H1 (cell line): ENCODE measurements at regions not wholly inside any gene's neighbourhood (a gene's known extent, or its start where the extent isn't known, plus 50 kb on each side); places are given as distances from the start of the nearest gene placed in this dataset.
A peak's percentile ranks its signal among the peaks of the same experiment; 100 is the strongest.

Experiments
- CTCF ChIA-PET: fragments of 300-600 bp; sonication (Branson Sonifier 250); formaldehyde crosslinking; loops from one replicate; lab custom pipeline; 2021; ENCODE audit not compliant: partially characterized antibody; lab: Charles Lee
- POLR2A ChIA-PET: fragments of 300-600 bp; sonication (Branson Sonifier 250); formaldehyde crosslinking; loops from one replicate; lab custom pipeline; 2021; ENCODE audit warnings: inconsistent platforms; ENCODE audit not compliant: partially characterized antibody; lab: Charles Lee
- DNase-seq, 2 experiments: peaks; one replicate each; pipeline versions ENCODE4 v3.0.0 to v3.0.0-alpha.2; 2010 to 2022; ENCODE audit warnings: low spot score in 2 of 2, low read depth in 1 of 2, mixed read lengths in 1 of 2
- FAIRE-seq: peaks from 2 replicates; lab custom pipeline; 2011; peaks lifted over from hg19 to GRCh38; lab: Jason Lieb, UNC
- H2AFZ ChIP-seq: 2 replicates; pipeline ENCODE4 v1.8.1; 2012; ENCODE audit warnings: low read length, inconsistent platforms
- H2AK5ac ChIP-seq: 2 replicates; pipeline ENCODE4 v1.6.1; 2013; ENCODE audit warnings: low read depth, low read length
- H2BK120ac ChIP-seq: replicated peaks from 2 replicates; pipeline ENCODE3; 2013; ENCODE audit warnings: low read depth, low read length, inconsistent platforms
- H2BK12ac ChIP-seq: 2 replicates; pipeline ENCODE4 v1.6.1; 2013; ENCODE audit warnings: low read depth, low read length
- H2BK15ac ChIP-seq: 2 replicates; pipeline ENCODE4 v1.6.1; 2013; ENCODE audit warnings: low read length
- H2BK20ac ChIP-seq: 2 replicates; pipeline ENCODE4 v1.6.1; 2013; ENCODE audit warnings: low read length
- H2BK5ac ChIP-seq: 2 replicates; pipeline ENCODE4 v1.6.1; 2013; ENCODE audit warnings: low read depth, low read length
- H3K14ac ChIP-seq: 2 replicates; pipeline ENCODE4 v1.6.1; 2013; ENCODE audit warnings: inconsistent platforms; ENCODE audit not compliant: insufficient read length
- H3K18ac ChIP-seq: 2 replicates; pipeline ENCODE4 v1.6.1; 2013; ENCODE audit warnings: low read length; ENCODE audit errors: extremely low read depth
- H3K23ac ChIP-seq: 2 replicates; pipeline ENCODE4 v1.6.1; 2013; ENCODE audit warnings: inconsistent platforms; ENCODE audit not compliant: insufficient read length
- H3K23me2 ChIP-seq: 2 replicates; pipeline ENCODE4 v1.6.1; 2013; ENCODE audit warnings: low read depth, low read length
- H3K27ac ChIP-seq: 2 replicates; pipeline ENCODE4 v1.6.1; 2011; ENCODE audit warnings: low read depth, low read length, inconsistent platforms
- H3K27me3 ChIP-seq, 4 experiments: replicated peaks in 1 of 4; 1 replicate in 1 of 4; 2 replicates in 3 of 4; pipeline versions ENCODE4 v1.6.1 to v1.8.1; 2011 to 2013; ENCODE audit warnings: low read length in 3 of 4, mild to moderate bottlenecking in 3 of 4, inconsistent platforms in 2 of 4, mixed read lengths in 2 of 4, moderate library complexity in 1 of 4; ENCODE audit not compliant: control insufficient read depth in 3 of 4, insufficient read depth in 3 of 4; ENCODE audit errors: extremely low read depth in 1 of 4
- H3K36me3 ChIP-seq, 4 experiments: 2 replicates each; pipeline versions ENCODE4 v1.6.1 to v1.8.1; 2011 to 2013; ENCODE audit warnings: mild to moderate bottlenecking in 4 of 4, low read length in 3 of 4, moderate library complexity in 2 of 4, control low read depth in 1 of 4, inconsistent platforms in 1 of 4; ENCODE audit not compliant: insufficient read depth in 4 of 4, control insufficient read depth in 2 of 4
- H3K4ac ChIP-seq: replicated peaks from 2 replicates; pipeline ENCODE3; 2013; ENCODE audit warnings: low read length, low read depth, mixed read lengths, inconsistent platforms; ENCODE audit not compliant: insufficient read length
- H3K4me1 ChIP-seq, 4 experiments: replicated peaks in 1 of 4; 1 replicate in 1 of 4; 2 replicates in 3 of 4; pipeline versions ENCODE4 v1.6.1 to v1.8.1; 2011 to 2013; ENCODE audit warnings: low read length in 3 of 4, inconsistent platforms in 2 of 4, mixed read lengths in 1 of 4; ENCODE audit not compliant: insufficient read depth in 4 of 4, control insufficient read depth in 3 of 4
- H3K4me2 ChIP-seq, 2 experiments: 2 replicates each; pipeline versions ENCODE4 v1.6.1 to v1.8.1; 2011 to 2013; ENCODE audit warnings: low read depth in 2 of 2, low read length in 2 of 2, control low read depth in 1 of 2, inconsistent platforms in 1 of 2, mild to moderate bottlenecking in 1 of 2; ENCODE audit not compliant: insufficient read depth in 1 of 2
- H3K4me3 ChIP-seq, 4 experiments: fragments of 200-600, 300-600 bp in 1 of 4; sonication (generic), shearing (Covaris generic), sonication (Bioruptor Twin) in 1 of 4; 2 replicates each; pipeline versions ENCODE4 v1.5.1 to v1.8.1; 2011 to 2016; ENCODE audit warnings: low read length in 4 of 4, low read depth in 3 of 4, control low read depth in 2 of 4, inconsistent platforms in 2 of 4, mild to moderate bottlenecking in 2 of 4, mixed read lengths in 1 of 4, moderate library complexity in 1 of 4; ENCODE audit not compliant: insufficient read depth in 2 of 4; ENCODE audit errors: extremely low read depth in 1 of 4
- H3K56ac ChIP-seq: replicated peaks from 2 replicates; pipeline ENCODE3; 2013; ENCODE audit warnings: low read depth, mild to moderate bottlenecking, mixed read lengths, low read length, inconsistent platforms; ENCODE audit not compliant: insufficient read length
- H3K79me1 ChIP-seq: 2 replicates; pipeline ENCODE4 v1.6.1; 2013; ENCODE audit warnings: low read depth, low read length, control low read depth
- H3K79me2 ChIP-seq, 2 experiments: 2 replicates each; pipeline versions ENCODE4 v1.6.1 to v1.8.1; 2012 to 2013; ENCODE audit warnings: low read length in 2 of 2, mild to moderate bottlenecking in 2 of 2, inconsistent platforms in 1 of 2; ENCODE audit not compliant: insufficient read depth in 2 of 2, control insufficient read depth in 1 of 2
- H3K9ac ChIP-seq, 4 experiments: replicated peaks in 1 of 4; 1 replicate in 1 of 4; 2 replicates in 3 of 4; pipeline versions ENCODE4 v1.6.1 to v1.8.1; 2011 to 2013; ENCODE audit warnings: low read depth in 3 of 4, low read length in 3 of 4, control low read depth in 2 of 4, mild to moderate bottlenecking in 2 of 4, moderate library complexity in 2 of 4, inconsistent platforms in 1 of 4; ENCODE audit errors: extremely low read depth in 1 of 4
- H3K9me3 ChIP-seq, 2 experiments: 2 replicates each; pipeline versions ENCODE4 v1.6.1 to v1.8.1; 2012 to 2013; ENCODE audit warnings: mild to moderate bottlenecking in 2 of 2, moderate library complexity in 2 of 2, control low read depth in 1 of 2, inconsistent platforms in 1 of 2, low read depth in 1 of 2, low read length in 1 of 2, mixed read lengths in 1 of 2; ENCODE audit not compliant: insufficient read depth in 2 of 2
- H4K20me1 ChIP-seq, 2 experiments: replicated peaks in 1 of 2; 2 replicates each; pipeline versions ENCODE3 to v1.8.1; 2011 to 2013; ENCODE audit warnings: inconsistent platforms in 2 of 2, low read length in 2 of 2, mild to moderate bottlenecking in 1 of 2; ENCODE audit not compliant: insufficient read depth in 2 of 2, control insufficient read depth in 1 of 2
- H4K5ac ChIP-seq: 2 replicates; pipeline ENCODE4 v1.6.1; 2013; ENCODE audit warnings: low read length, low read depth, mixed read lengths, inconsistent platforms; ENCODE audit not compliant: insufficient read length
- H4K8ac ChIP-seq: 2 replicates; pipeline ENCODE4 v1.8.0; 2013; ENCODE audit warnings: mild to moderate bottlenecking, moderate library complexity, low read length, inconsistent platforms; ENCODE audit not compliant: insufficient read depth; ENCODE audit errors: extremely low read depth
- H4K91ac ChIP-seq: replicated peaks from 2 replicates; pipeline ENCODE3; 2013; ENCODE audit warnings: low read length, mixed read lengths, inconsistent platforms; ENCODE audit not compliant: insufficient read length
- SIN3A ChIP-seq, 2 experiments: IDR thresholded peaks in 1 of 2; conservative IDR thresholded peaks in 1 of 2; 2 replicates each; pipeline ENCODE4 v1.6.1; 2011 to 2012; ENCODE audit warnings: low read length in 2 of 2, improper control_type of control experiment in 1 of 2, low read depth in 1 of 2, mild to moderate bottlenecking in 1 of 2
- SIX5 ChIP-seq: IDR thresholded peaks from 2 replicates; pipeline ENCODE4 v1.6.1; 2011; ENCODE audit warnings: mild to moderate bottlenecking, low read depth, low read length
- whole genome bisulfite sequencing, 2 experiments: shearing (Covaris generic) in 1 of 2; methylation state at CpG; one replicate each; pipeline versions ENCODE4 v1.1.6 to v1.1.7; 2013 to 2015; ENCODE audit warnings: low lambda C conversion rate in 2 of 2, mixed read lengths in 2 of 2, inconsistent platforms in 1 of 2, low coverage in 1 of 2, missing lambda C conversion rate in 1 of 2; ENCODE audit not compliant: insufficient replicate concordance in 2 of 2, insufficient coverage in 1 of 2, insufficient read length in 1 of 2; ENCODE audit errors: extremely low coverage in 1 of 2, missing lambda C conversion rate in 1 of 2; 5-methylcytosine and 5-hydroxymethylcytosine counted together
- TF ChIP-seq, protein P1 (sequence below): IDR thresholded peaks from 2 replicates; pipeline ENCODE4 v1.6.1; 2011; ENCODE audit warnings: low read depth, mild to moderate bottlenecking, low read length; ENCODE audit not compliant: insufficient read depth

- Histone ChIP-seq H4K20me1 (no peaks in the 10 kb centered on the region), H3K23me2 (no peaks in the 10 kb centered on the region), H2AK5ac (no peak overlapping the region), H4K91ac (no peak overlapping the region), H4K8ac (no peak overlapping the region), H2BK20ac (no peak overlapping the region), H4K5ac (no peak overlapping the region), H2BK5ac (no peak overlapping the region), H3K4ac (no peak overlapping the region), H3K23ac (no peak overlapping the region), H2BK15ac (no peak overlapping the region), H3K9me3 (no peaks in the 10 kb centered on the region), H2AFZ (peak overlapping the region; percentile 84; the same call in 1 of the 2 replicates), H2BK12ac (no peak overlapping the region), H3K14ac (no peak overlapping the region), H3K79me1 (no peaks in the 10 kb centered on the region), H3K4me1 (peaks cover 0 to 2% (median 0%) of the 10 kb centered on the region in 4 experiments; a peak in 2 of 7 replicates), H3K18ac (no peak overlapping the region), H2BK120ac (no peak overlapping the region), H3K9ac (no peak overlapping the region), H3K79me2 (no peaks in the 10 kb centered on the region), H3K36me3 (no peaks in the 10 kb centered on the region), H3K4me3 (no peak overlapping the region), H3K56ac (no peak overlapping the region), H3K27me3 (no peaks in the 10 kb centered on the region), H3K4me2 (no peak overlapping the region), H3K27ac (no peak overlapping the region)
- CTCF ChIA-PET: interaction anchor here (1.0 kb wide), 1 partner anchor 13 kb away, joined by 3 read pairs; no protein-coding TSS in a partner anchor
- DNase-seq: no peak
- POLR2A ChIA-PET: no interaction called here
- no peak for FAIRE-seq
- TF ChIP-seq SIN3A (conservative IDR thresholded peaks at IDR 0.05 in 1 of 2, IDR thresholded peaks at IDR 0.05 in 1 of 2; ENCODE audit: low read depth in 1 of 2, low read length in 2 of 2) (no peak), SIX5 (no peak)
- TF ChIP-seq, protein P1, sequence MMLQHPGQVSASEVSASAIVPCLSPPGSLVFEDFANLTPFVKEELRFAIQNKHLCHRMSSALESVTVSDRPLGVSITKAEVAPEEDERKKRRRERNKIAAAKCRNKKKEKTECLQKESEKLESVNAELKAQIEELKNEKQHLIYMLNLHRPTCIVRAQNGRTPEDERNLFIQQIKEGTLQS: no peak
- WGBS, 2 experiments: 80% methylated on average over 3 of the region's 3 CpGs; no CpG with 5 or more reads in 1 of the 2 experiments
These were observed 191.5 kb upstream of the RSPO3 start for GRCh38 chr6:126926926-126927325.
